AG04449 (cell line): ENCODE measurements at regions not wholly inside any gene's neighbourhood (a gene's known extent, or its start where the extent isn't known, plus 50 kb on each side); places are given as distances from the start of the nearest gene placed in this dataset.

Experiments
- CTCF ChIA-PET: fragments of 350-600 bp; formaldehyde crosslinking; extraction: SDS; loops from one replicate; lab custom pipeline; 2021; ENCODE audit warnings: antibody characterized with exemption; lab: Yijun Ruan, JAX
- POLR2A ChIA-PET: fragments of 400-600, 350-600 bp; formaldehyde crosslinking; extraction: SDS; loops from one replicate; lab custom pipeline; 2020; ENCODE audit warnings: antibody characterized with exemption, inconsistent platforms; lab: Yijun Ruan, JAX
- DNase-seq: peaks from one replicate; pipeline ENCODE4 v3.0.0-alpha.2; 2010; ENCODE audit warnings: low read depth, low spot score
- H3K4me3 ChIP-seq: 2 replicates; pipeline ENCODE4 v1.5.1; 2011; ENCODE audit warnings: low read depth, mild to moderate bottlenecking, control low read depth, low read length
- CTCF ChIP-seq: IDR thresholded peaks from one replicate; pipeline ENCODE4 v1.5.1; 2011; ENCODE audit warnings: mild to moderate bottlenecking, moderate library complexity, low read length, control low read depth, inconsistent platforms; ENCODE audit not compliant: insufficient read depth; ENCODE audit errors: missing control alignments

- no peak overlapping the region for H3K4me3 ChIP-seq
- ChIA-PET POLR2A (no interaction called here), CTCF (interaction anchor here (0.6 kb wide), 1 partner anchor 341 kb away, joined by 4 read pairs; no protein-coding TSS in a partner anchor)
- TF ChIP-seq CTCF = no peak
- no peak for DNase-seq
These were observed 201.8 kb upstream of the LEF1 start for GRCh38 chr4:108370291-108371141.

GRCh38 chr4:108369035-108369655 is 200.4 kb upstream of the LEF1 start:
- no peak for TF ChIP-seq CTCF
- DNase-seq = no peak
- CTCF ChIA-PET = no interaction called here
- no peak overlapping the region for H3K4me3 ChIP-seq
- POLR2A ChIA-PET = no interaction called here

GRCh38 chr4:108367751-108368150 is 199.0 kb upstream of the LEF1 start:
- no peak overlapping the region for H3K4me3 ChIP-seq
- ChIA-PET CTCF (no interaction called here), POLR2A (no interaction called here)
- DNase-seq = no peak
- no peak for TF ChIP-seq CTCF

- no peak overlapping the region for H3K4me3 ChIP-seq
- ChIA-PET CTCF (no interaction called here), POLR2A (no interaction called here)
- no peak for TF ChIP-seq CTCF
- no peak for DNase-seq
These were observed 198.0 kb upstream of the LEF1 start for GRCh38 chr4:108366716-108367115.

GRCh38 chr4:108365551-108365950 is 196.8 kb upstream of the LEF1 start:
- POLR2A ChIA-PET = no interaction called here
- no peak for DNase-seq
- no peak for TF ChIP-seq CTCF
- no peak overlapping the region for H3K4me3 ChIP-seq
- CTCF ChIA-PET = no interaction called here

- no peak for DNase-seq
- POLR2A ChIA-PET = no interaction called here
- H3K4me3 ChIP-seq = no peak overlapping the region
- no peak for TF ChIP-seq CTCF
- CTCF ChIA-PET = interaction anchor here (0.8 kb wide), 1 partner anchor 14 kb away, joined by 3 read pairs; no protein-coding TSS in a partner anchor
These were observed 193.2 kb upstream of the LEF1 start for GRCh38 chr4:108361886-108362285.
